ENCODE measurements at regions not wholly inside any gene's neighbourhood (a gene's known extent, or its start where the extent isn't known, plus 50 kb on each side); places are given as distances from the start of the nearest gene placed in this dataset.
"Not testable (repeated sequence)": the region's sequence is repeated elsewhere in the genome, so short reads cannot be mapped to it uniquely, and the experiment has no call there.

- Histone ChIP-seq H3K9me3 (no peaks in the 10 kb centered on the region), H3K27me3 (replicated peaks; ENCODE audit: insufficient read depth) (no peaks in the 10 kb centered on the region), H3K36me3 (no peaks in the 10 kb centered on the region), H3K4me1 (ENCODE audit: control insufficient read depth in 1 of 2, low read depth in 2 of 2) (no peaks in the 10 kb centered on the region), H3K27ac (no peak overlapping the region), H3K4me3 (no peak overlapping the region)
- no peak for TF ChIP-seq CTCF (IDR thresholded peaks at IDR 0.05)
- no peak for DNase-seq (ENCODE audit: low spot score)
- ATAC-seq (ENCODE audit: insufficient number of reproducible peaks, low FRiP score, low read depth), result no peak
These were observed 303.9 kb upstream of the PABPC4L start for GRCh38 chr4:134505511-134505910.

- DNase-seq (ENCODE audit: low spot score) (no peak), ATAC-seq (ENCODE audit: insufficient number of reproducible peaks, low FRiP score, low read depth) (no peak)
- H3K27ac ChIP-seq, result no peak overlapping the region
These were observed 300.5 kb upstream of the PABPC4L start for GRCh38 chr4:134501973-134502643.

GRCh38 chr4:134501488-134501887 lies 299.9 kb upstream of the PABPC4L start:
- not testable (repeated sequence) for H3K36me3 ChIP-seq; ATAC-seq (ENCODE audit: insufficient number of reproducible peaks, low FRiP score, low read depth); H3K9me3 ChIP-seq; H3K4me3 ChIP-seq; H3K27me3 ChIP-seq (replicated peaks; ENCODE audit: insufficient read depth); H3K27ac ChIP-seq; H3K4me1 ChIP-seq (ENCODE audit: control insufficient read depth in 1 of 2, low read depth in 2 of 2); DNase-seq (ENCODE audit: low spot score)

More at GRCh38 chr4:134501973-134502643, 300.5 kb upstream of the PABPC4L start:
- Histone ChIP-seq H3K36me3 (no peaks in the 10 kb centered on the region), H3K4me1 (ENCODE audit: control insufficient read depth in 1 of 2, low read depth in 2 of 2) (no peaks in the 10 kb centered on the region), H3K9me3 (no peaks in the 10 kb centered on the region), H3K27me3 (replicated peaks; ENCODE audit: insufficient read depth) (no peaks in the 10 kb centered on the region), H3K4me3 (no peak overlapping the region)
- TF ChIP-seq CTCF (IDR thresholded peaks at IDR 0.05), result no peak

- no peak overlapping the region for H3K4me3 ChIP-seq
- no peak for ATAC-seq (ENCODE audit: insufficient number of reproducible peaks, low FRiP score, low read depth)
- no peaks in the 10 kb centered on the region for H3K4me1 ChIP-seq (ENCODE audit: control insufficient read depth in 1 of 2, low read depth in 2 of 2)
- H3K27ac ChIP-seq, result no peak overlapping the region
- TF ChIP-seq CTCF (IDR thresholded peaks at IDR 0.05), result no peak
- H3K36me3 ChIP-seq, result no peaks in the 10 kb centered on the region
- H3K27me3 ChIP-seq (replicated peaks; ENCODE audit: insufficient read depth), result no peaks in the 10 kb centered on the region
- no peaks in the 10 kb centered on the region for H3K9me3 ChIP-seq
- no peak for DNase-seq (ENCODE audit: low spot score)
These were observed 297.5 kb upstream of the PABPC4L start for GRCh38 chr4:134499074-134499473.

- no peaks in the 10 kb centered on the region for H3K9me3 ChIP-seq
- H3K36me3 ChIP-seq, result no peaks in the 10 kb centered on the region
- DNase-seq (ENCODE audit: low spot score) (no peak), ATAC-seq (ENCODE audit: insufficient number of reproducible peaks, low FRiP score, low read depth) (no peak)
- no peak overlapping the region for H3K27ac ChIP-seq
- H3K27me3 ChIP-seq (replicated peaks; ENCODE audit: insufficient read depth), result no peaks in the 10 kb centered on the region
- no peak for TF ChIP-seq CTCF (IDR thresholded peaks at IDR 0.05)
- H3K4me3 ChIP-seq, result no peak overlapping the region
- no peaks in the 10 kb centered on the region for H3K4me1 ChIP-seq (ENCODE audit: control insufficient read depth in 1 of 2, low read depth in 2 of 2)
These were observed 289.3 kb upstream of the PABPC4L start for GRCh38 chr4:134490863-134491262.

- not testable (repeated sequence) for DNase-seq (ENCODE audit: low spot score); ATAC-seq (ENCODE audit: insufficient number of reproducible peaks, low FRiP score, low read depth); H3K27ac ChIP-seq
These were observed 281.9 kb upstream of the PABPC4L start for GRCh38 chr4:134483514-134483913.

More at GRCh38 chr4:134483514-134483913, 281.9 kb upstream of the PABPC4L start:
- not testable (repeated sequence) for H3K9me3 ChIP-seq; H3K4me3 ChIP-seq; H3K27me3 ChIP-seq (replicated peaks; ENCODE audit: insufficient read depth); H3K36me3 ChIP-seq; H3K4me1 ChIP-seq (ENCODE audit: control insufficient read depth in 1 of 2, low read depth in 2 of 2)
